PC-9 (cell line): ENCODE measurements at regions not wholly inside any gene's neighbourhood (a gene's known extent, or its start where the extent isn't known, plus 50 kb on each side); places are given as distances from the start of the nearest gene placed in this dataset.

Experiments
- CTCF ChIP-seq: fragments of 200-600 bp; sonication (generic); conservative IDR thresholded peaks from 2 replicates; pipeline ENCODE4 v1.6.1; 2017; ENCODE audit warnings: mixed run types, antibody characterized with exemption, mild to moderate bottlenecking, moderate library complexity
- EZH2 ChIP-seq: fragments of 200-600 bp; sonication (generic); IDR thresholded peaks from 2 replicates; pipeline ENCODE4 v1.8.0; 2017; ENCODE audit warnings: antibody characterized with exemption, low read depth

GRCh38 chr18:24570716-24571115 is 110.3 kb downstream of the HRH4 start:
- TF ChIP-seq EZH2 (no peak), CTCF (no peak)
